Body of pancreas (tissue), 4 donors: ENCODE measurements at regions not wholly inside any gene's neighbourhood (a gene's known extent, or its start where the extent isn't known, plus 50 kb on each side); places are given as distances from the start of the nearest gene placed in this dataset.

Experiments used
- CTCF ChIP-seq, 7 experiments: fragments of 450-650 bp in 4 of 7; fragments of 200-600 bp in 3 of 7; sonication (generic) in 3 of 7; IDR thresholded peaks; one replicate each; pipeline ENCODE4 v1.5.1; 2016 to 2019; ENCODE audit warnings: antibody characterized with exemption in 7 of 7
- POLR2A ChIP-seq, 3 donors: fragments of 450-650 bp; IDR thresholded peaks; one replicate each; pipeline ENCODE4 v1.6.1; 2016; ENCODE audit warnings: antibody characterized with exemption in 3 of 3, mild to moderate bottlenecking in 2 of 3

GRCh38 chr7:131077735-131078134 lies 249.9 kb upstream of the MKLN1 start:
- TF ChIP-seq POLR2A (IDR thresholded peaks at IDR 0.05) (no peak), CTCF (IDR thresholded peaks at IDR 0.05) (no peak)
